ENCODE measurements at regions not wholly inside any gene's neighbourhood (a gene's known extent, or its start where the extent isn't known, plus 50 kb on each side); places are given as distances from the start of the nearest gene placed in this dataset.

DNA sequence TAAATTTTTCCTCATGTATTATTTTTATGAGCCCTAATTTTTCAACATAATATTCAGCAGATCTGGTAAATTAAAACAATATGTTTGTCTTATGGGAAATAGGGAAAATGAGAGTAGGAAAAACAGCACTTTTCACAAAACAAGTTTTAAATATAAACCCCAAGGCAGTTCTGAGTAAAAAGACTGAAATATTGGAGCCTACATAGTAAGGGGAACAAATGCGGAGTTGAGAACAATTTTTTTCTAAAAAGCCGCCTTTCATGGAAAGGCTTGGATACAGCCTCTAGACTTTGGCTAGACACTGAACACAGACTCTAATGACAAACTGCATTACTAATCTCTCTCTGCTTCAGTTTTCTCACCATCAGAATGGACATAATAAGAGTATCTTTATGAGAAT is 174.1 kb downstream of the NOL4 start:
- TF ChIP-seq, protein P1, sequence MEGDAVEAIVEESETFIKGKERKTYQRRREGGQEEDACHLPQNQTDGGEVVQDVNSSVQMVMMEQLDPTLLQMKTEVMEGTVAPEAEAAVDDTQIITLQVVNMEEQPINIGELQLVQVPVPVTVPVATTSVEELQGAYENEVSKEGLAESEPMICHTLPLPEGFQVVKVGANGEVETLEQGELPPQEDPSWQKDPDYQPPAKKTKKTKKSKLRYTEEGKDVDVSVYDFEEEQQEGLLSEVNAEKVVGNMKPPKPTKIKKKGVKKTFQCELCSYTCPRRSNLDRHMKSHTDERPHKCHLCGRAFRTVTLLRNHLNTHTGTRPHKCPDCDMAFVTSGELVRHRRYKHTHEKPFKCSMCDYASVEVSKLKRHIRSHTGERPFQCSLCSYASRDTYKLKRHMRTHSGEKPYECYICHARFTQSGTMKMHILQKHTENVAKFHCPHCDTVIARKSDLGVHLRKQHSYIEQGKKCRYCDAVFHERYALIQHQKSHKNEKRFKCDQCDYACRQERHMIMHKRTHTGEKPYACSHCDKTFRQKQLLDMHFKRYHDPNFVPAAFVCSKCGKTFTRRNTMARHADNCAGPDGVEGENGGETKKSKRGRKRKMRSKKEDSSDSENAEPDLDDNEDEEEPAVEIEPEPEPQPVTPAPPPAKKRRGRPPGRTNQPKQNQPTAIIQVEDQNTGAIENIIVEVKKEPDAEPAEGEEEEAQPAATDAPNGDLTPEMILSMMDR (IDR thresholded peaks at IDR 0.05; ENCODE audit: low read depth, low read length, missing control alignments) = no peak
- H3K4me3 ChIP-seq (replicated peaks; ENCODE audit: low read depth, low read length) = no peak overlapping the region
- DNase-seq (ENCODE audit: extremely low read depth, low read depth) = no peak

DNA sequence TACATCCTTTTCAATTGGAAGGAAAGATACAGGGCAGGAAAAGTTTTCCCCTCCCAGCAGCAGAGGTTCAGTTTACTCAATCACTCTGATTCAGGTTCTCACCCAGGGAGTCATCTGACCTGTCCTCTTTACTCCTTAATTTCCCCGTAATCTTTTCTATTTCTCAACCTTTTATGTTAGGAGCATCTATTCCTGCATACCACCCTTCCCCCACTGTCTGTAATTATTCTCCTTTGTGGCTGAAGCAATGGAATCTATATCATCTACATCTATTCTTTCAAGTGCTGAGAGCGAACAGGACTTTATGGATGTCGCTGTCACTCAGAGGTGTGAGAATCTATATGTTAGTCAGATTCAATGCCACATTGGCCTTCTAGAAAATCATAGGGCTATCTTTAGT is 175.2 kb downstream of the NOL4 start:
- H3K4me3 ChIP-seq (replicated peaks; ENCODE audit: low read depth, low read length) = no peak overlapping the region
- TF ChIP-seq, protein P1 (IDR thresholded peaks at IDR 0.05; ENCODE audit: low read depth, low read length, missing control alignments) = no peak
- no peak for DNase-seq (ENCODE audit: extremely low read depth, low read depth)

DNA sequence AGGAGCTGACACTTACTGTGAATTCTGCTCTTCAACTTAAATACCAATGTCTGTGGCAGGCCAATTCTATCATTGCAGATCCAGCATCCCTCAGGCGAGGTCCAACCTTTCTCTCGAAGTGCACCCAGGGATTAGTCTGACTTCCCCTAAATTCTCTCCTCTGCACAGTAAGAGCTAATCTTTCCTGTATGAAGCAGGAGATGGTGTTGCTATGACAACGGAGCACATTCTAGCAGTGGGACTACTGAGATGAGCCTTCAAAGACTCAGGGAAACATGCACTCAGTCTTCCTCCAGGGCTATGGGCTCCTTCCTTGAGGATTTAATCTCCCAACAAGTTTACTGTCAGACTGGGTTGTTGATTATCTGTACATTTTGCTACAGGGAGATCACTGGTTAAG is 176.3 kb downstream of the NOL4 start:
- H3K4me3 ChIP-seq (replicated peaks; ENCODE audit: low read depth, low read length) = no peak overlapping the region
- DNase-seq (ENCODE audit: extremely low read depth, low read depth) = no peak
- TF ChIP-seq, protein P1 (IDR thresholded peaks at IDR 0.05; ENCODE audit: low read depth, low read length, missing control alignments) = no peak

DNA sequence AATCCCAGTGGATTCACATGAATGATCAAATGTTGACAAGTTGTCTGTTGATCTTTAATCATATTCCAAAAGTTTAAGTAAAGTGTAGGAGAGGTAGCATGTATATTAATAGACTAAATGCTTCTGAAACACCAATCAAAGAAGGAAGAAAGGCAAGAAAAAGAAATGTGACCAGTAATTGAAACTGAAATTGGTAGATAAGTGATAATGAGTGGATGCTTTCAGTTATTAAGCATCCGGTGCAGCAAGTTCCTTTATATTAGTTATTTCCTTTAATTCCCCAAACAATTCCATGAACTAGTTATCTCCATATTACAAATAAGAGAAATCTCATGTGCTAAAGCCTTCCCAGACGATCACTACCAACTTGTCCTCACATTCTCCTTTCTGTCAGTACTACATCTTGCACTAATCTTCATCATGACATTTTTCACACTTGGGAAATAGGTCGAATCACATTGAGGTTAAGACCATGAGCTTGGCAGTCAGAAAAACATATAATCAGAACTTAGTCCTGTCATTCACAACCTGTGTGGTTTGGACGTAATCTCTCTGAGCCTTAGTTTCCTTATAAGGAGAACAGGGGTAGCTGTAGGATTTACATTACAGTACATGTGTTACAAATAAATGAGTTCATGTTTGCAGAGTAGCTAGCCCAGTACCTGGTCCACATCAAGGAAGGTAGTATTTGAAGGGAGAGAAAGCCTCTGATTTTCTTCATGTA is 182.1 kb downstream of the NOL4 start:
- no peak for DNase-seq (ENCODE audit: extremely low read depth, low read depth)
- TF ChIP-seq, protein P1 (IDR thresholded peaks at IDR 0.05; ENCODE audit: low read depth, low read length, missing control alignments) = no peak
- H3K4me3 ChIP-seq (replicated peaks; ENCODE audit: low read depth, low read length) = no peak overlapping the region

DNA sequence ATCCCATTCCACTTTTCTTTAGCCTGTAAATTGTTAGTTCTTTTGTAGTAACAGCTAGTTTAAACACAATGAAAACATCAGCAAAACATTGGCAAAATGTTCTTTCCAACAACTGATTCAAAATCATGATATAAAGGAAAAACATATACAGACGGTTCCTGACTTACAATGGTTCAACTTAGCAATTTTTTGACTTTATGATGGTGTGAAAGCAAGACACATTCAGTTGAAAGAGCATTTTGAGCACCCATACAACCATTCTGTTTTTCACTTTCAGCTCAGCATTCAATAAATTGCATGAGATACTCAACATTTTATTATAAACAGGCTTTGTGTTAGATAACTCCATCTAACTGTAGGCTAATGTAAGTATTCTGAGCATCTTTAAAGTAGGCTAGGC is 185.1 kb downstream of the NOL4 start:
- DNase-seq (ENCODE audit: extremely low read depth, low read depth) = no peak
- no peak overlapping the region for H3K4me3 ChIP-seq (replicated peaks; ENCODE audit: low read depth, low read length)
- TF ChIP-seq, protein P1 (IDR thresholded peaks at IDR 0.05; ENCODE audit: low read depth, low read length, missing control alignments) = no peak

DNA sequence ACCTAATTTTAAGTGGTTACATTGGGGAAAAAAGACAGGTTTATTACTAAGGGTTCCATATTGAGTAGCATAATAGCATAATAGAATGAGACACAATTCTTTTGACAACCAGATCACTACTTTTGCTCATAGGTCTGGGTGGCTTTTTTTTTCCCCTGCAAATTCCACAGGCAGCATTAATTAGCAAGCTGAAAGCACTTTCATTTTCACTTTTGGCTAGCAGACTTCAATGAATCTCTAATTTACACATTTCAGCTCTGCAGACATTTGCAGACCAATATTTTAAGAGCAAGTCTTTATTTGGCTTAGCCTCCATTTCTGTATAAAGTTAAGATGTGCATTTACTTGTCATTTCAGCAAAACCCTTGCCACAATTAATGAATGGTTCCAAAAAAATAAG is 185.5 kb downstream of the NOL4 start:
- no peak overlapping the region for H3K4me3 ChIP-seq (replicated peaks; ENCODE audit: low read depth, low read length)
- TF ChIP-seq, protein P1 (IDR thresholded peaks at IDR 0.05; ENCODE audit: low read depth, low read length, missing control alignments) = no peak
- no peak for DNase-seq (ENCODE audit: extremely low read depth, low read depth)

DNA sequence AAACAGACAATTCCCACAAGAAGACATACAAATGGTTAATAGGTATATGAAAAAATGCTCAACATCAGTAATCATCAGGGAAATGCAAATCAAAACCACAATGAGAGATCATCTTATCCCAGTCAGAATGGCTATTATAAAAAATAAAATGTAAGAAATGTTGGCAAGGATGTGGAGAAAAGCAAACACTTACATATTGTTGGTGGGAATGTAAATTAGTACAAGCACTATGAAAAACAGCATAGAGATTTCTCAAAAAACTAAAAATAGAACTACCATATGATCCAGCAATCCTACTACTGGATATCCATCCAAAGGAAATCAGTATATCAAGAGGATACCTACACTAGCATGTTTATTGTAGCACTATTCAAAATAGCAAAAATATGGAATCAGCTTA is 186.6 kb downstream of the NOL4 start:
- DNase-seq (ENCODE audit: extremely low read depth, low read depth) = no peak
- TF ChIP-seq, protein P1 (IDR thresholded peaks at IDR 0.05; ENCODE audit: low read depth, low read length, missing control alignments) = no peak
- H3K4me3 ChIP-seq (replicated peaks; ENCODE audit: low read depth, low read length) = no peak overlapping the region

Measured in HFF-Myc (cell line).